Epithelial cell of proximal tubule (primary cell): ENCODE measurements at regions not wholly inside any gene's neighbourhood (a gene's known extent, or its start where the extent isn't known, plus 50 kb on each side); places are given as distances from the start of the nearest gene placed in this dataset.

Experiments used
- DNase-seq: peaks from one replicate; pipeline ENCODE4 v3.0.0-alpha.2; 2011; ENCODE audit warnings: low read depth
- H3K4me3 ChIP-seq: 2 replicates; pipeline ENCODE4 v1.5.1; 2011; ENCODE audit warnings: low read depth, mild to moderate bottlenecking, low read length
- TF ChIP-seq, protein P1 (sequence below): conservative IDR thresholded peaks from 2 replicates; pipeline ENCODE4 v1.5.1; 2012; ENCODE audit warnings: low read depth, mild to moderate bottlenecking, low read length

DNA sequence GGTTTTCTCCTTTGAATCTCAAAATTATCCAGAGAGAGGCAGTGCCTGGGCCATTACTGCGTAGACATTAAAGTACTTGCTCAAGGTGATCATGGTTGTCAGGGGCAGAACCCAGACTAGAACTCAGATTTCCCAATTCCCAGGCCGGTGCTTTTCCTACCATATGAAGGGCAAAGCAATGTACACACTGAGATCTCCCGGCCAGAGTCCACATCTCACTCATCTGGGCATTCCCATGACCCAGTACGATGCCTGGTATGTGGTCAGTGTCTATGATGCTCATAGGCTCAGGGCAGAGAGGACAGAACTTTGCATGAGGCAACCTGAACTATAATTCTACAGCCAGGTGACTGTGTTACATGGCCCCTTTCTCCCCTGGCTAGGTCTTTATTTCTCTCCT lies 531.4 kb downstream of the TDRD15 start:
- no peak overlapping the region for H3K4me3 ChIP-seq
- no peak for DNase-seq
- TF ChIP-seq, protein P1, sequence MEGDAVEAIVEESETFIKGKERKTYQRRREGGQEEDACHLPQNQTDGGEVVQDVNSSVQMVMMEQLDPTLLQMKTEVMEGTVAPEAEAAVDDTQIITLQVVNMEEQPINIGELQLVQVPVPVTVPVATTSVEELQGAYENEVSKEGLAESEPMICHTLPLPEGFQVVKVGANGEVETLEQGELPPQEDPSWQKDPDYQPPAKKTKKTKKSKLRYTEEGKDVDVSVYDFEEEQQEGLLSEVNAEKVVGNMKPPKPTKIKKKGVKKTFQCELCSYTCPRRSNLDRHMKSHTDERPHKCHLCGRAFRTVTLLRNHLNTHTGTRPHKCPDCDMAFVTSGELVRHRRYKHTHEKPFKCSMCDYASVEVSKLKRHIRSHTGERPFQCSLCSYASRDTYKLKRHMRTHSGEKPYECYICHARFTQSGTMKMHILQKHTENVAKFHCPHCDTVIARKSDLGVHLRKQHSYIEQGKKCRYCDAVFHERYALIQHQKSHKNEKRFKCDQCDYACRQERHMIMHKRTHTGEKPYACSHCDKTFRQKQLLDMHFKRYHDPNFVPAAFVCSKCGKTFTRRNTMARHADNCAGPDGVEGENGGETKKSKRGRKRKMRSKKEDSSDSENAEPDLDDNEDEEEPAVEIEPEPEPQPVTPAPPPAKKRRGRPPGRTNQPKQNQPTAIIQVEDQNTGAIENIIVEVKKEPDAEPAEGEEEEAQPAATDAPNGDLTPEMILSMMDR: no peak

DNA sequence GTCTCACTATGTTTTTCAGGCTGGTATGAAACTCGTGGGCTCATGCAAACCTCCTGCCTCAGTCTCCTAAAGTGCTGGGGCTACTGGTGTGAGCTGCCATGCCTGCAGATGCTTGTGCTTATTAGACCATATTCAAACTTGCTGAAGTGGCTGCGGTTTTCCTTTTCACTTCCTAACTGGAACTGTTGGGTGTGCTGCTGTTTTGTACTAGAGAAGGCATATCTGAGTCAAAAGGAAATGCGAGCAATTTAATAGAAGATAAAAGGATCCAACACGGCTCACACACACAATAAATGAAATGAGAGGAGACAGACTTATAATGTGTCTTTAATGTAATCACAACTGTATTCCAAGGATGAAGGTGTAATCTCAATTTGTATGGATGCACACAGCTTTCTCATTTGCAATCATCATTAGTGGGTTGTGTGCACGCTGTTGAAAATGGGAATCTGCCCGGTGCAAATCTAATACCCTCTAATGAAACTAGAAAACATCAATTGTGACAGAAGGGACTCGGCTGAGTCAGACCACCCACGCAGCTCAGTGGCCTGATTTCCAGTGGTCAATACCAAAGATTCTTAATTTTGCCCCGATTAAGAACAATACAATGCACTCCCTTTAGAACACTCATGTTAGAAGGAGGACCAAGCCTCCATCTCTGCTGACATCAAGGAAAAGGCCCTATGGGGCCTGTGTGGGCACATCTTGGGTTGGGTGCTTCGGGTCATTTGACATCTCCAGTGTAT lies 532.7 kb downstream of the TDRD15 start:
- no peak for DNase-seq
- TF ChIP-seq, protein P1: no peak
- no peak overlapping the region for H3K4me3 ChIP-seq

DNA sequence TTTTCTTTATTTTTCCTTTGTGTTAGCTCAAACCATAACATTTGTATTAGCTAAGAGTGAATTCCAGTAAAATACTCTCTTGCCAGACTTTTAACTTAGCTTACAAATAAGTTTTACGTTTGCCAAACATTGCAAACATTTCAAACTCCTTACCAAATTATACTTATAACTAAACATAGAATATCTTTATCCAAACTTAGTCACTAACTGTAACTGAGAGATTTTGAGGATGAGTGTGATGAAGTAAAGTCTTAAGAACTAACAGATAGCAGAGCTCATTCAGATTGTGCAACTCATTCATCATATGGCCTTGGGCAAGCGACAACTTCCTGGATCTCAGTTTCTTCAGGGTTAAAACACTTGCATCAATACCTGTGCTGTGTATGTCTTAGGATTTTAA lies 533.7 kb downstream of the TDRD15 start:
- H3K4me3 ChIP-seq: no peak overlapping the region
- TF ChIP-seq, protein P1: no peak
- no peak for DNase-seq

DNA sequence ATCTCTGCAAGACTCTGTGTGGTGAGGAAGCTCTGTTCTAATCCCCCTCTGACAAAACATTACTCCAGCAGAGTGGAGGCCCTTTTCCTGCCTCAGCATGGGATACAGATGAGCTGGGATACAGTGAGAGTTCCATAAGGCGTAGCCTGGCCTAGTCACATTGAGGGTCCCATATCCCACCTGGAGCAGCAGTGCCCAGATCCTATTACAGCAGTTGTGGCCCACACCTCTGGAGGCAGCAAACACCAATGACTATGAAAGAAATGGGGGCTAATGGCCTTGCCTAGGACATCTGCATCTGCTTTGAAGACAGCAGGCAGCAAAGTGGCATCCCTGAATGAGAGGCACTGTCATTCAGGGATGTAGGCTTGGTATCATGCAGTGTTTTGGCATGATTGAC lies 534.5 kb downstream of the TDRD15 start:
- no peak for DNase-seq
- TF ChIP-seq, protein P1: no peak
- no peak overlapping the region for H3K4me3 ChIP-seq

DNA sequence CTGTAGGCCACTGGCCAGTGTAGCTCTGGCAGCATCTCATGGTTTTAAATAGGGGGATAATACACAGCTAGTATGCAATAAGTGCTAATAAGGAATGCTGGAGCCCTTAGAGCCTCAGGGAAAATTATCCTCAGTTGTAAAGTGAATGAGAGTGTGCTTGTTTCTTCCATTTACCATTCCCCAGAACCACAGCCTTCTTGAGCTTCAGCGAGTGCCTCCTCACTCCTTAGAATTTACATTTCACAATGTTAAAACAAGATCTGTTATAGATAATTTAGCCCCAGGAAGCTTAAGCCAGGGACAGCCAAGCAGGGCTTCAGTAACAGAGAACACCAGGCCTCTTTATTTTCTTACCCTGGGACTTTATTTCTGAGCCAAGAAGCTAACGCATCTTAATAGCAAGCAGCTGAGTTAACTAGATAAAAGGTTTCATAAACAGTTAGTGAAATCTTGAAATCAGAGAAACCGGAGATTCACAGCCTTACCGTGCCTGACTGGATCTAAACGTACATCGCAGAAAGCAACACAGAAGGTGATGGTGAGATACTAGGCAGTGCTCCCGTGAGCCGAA lies 535.2 kb downstream of the TDRD15 start:
- no peak for DNase-seq
- TF ChIP-seq, protein P1: no peak
- H3K4me3 ChIP-seq: no peak overlapping the region

DNA sequence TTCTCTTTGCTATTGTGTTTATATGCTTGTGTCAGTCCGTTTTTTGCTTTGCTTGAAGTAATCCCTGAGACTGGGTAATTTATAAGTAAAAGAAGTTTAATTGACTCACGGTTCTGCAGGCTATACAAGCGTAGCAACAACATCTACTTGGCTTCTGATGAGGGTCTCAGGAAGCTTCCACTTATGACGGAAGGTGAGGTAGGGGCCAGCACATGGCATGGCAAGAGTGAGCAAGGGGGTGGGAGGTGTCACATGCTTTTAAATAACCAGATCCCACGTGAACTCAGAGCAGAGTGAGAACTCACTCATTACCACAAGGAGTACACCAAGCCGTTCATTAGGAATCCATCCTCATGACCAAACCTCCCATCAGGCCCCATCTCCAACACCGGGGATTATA lies 540.3 kb downstream of the TDRD15 start:
- DNase-seq: no peak
- no peak overlapping the region for H3K4me3 ChIP-seq
- TF ChIP-seq, protein P1: no peak

DNA sequence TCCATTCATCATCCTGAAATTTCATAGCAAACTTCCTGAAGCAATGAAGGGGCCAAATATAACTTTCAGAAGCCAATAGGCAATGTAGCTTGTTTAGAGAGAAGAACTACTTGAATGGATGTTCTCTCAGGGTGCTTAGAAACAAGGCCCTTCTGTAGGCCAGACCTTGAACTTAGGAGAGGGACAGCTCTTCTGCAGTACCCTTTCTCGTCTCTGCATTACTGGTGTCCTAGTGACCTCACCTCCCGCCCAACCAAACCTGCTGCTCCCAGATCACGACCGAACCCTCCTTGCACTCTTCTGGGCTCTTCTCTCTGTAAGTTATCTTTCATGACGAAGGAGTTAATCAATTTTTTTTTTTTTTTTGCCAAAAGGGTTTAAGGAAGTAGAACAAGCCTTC lies 543.9 kb downstream of the TDRD15 start:
- TF ChIP-seq, protein P1: no peak
- no peak for DNase-seq
- H3K4me3 ChIP-seq: no peak overlapping the region
